ENCODE measurements at regions not wholly inside any gene's neighbourhood (a gene's known extent, or its start where the extent isn't known, plus 50 kb on each side); places are given as distances from the start of the nearest gene placed in this dataset.

GRCh38 chr1:5492846-5493245, 499.4 kb downstream of the NPHP4 start:
- no peak for DNase-seq
- TF ChIP-seq CTCF (IDR thresholded peaks at IDR 0.05; ENCODE audit: low read depth, low read length) = no peak
- H3K27ac ChIP-seq = no peak overlapping the region
- no peaks in the 10 kb centered on the region for H3K27me3 ChIP-seq (ENCODE audit: insufficient read depth, low read depth, severe bottlenecking)
- no peaks in the 10 kb centered on the region for H3K36me3 ChIP-seq
- H3K9me3 ChIP-seq (ENCODE audit: severe bottlenecking) = no peaks in the 10 kb centered on the region
- no peak overlapping the region for H3K4me3 ChIP-seq (ENCODE audit: low read depth, low read length)

- TF ChIP-seq CTCF (IDR thresholded peaks at IDR 0.05; ENCODE audit: low read depth, low read length) = no peak
- no peaks in the 10 kb centered on the region for H3K36me3 ChIP-seq
- no peaks in the 10 kb centered on the region for H3K27me3 ChIP-seq (ENCODE audit: insufficient read depth, low read depth, severe bottlenecking)
- H3K27ac ChIP-seq = no peak overlapping the region
- DNase-seq = no peak
- H3K9me3 ChIP-seq (ENCODE audit: severe bottlenecking) = no peaks in the 10 kb centered on the region
- H3K4me3 ChIP-seq (ENCODE audit: low read depth, low read length) = no peak overlapping the region
Observed at GRCh38 chr1:5491207-5491904, 500.9 kb downstream of the NPHP4 start.

- DNase-seq = no peak
- Histone ChIP-seq H3K9me3 (ENCODE audit: severe bottlenecking) (no peaks in the 10 kb centered on the region), H3K27me3 (ENCODE audit: insufficient read depth, low read depth, severe bottlenecking) (no peaks in the 10 kb centered on the region), H3K36me3 (no peaks in the 10 kb centered on the region), H3K4me3 (ENCODE audit: low read depth, low read length) (no peak overlapping the region), H3K27ac (no peak overlapping the region)
- TF ChIP-seq CTCF (IDR thresholded peaks at IDR 0.05; ENCODE audit: low read depth, low read length) = no peak
Observed at GRCh38 chr1:5490635-5491034, 501.6 kb downstream of the NPHP4 start.

GRCh38 chr1:5488448-5488847, 503.8 kb downstream of the NPHP4 start:
- DNase-seq = no peak
- Histone ChIP-seq H3K27ac (no peak overlapping the region), H3K27me3 (ENCODE audit: insufficient read depth, low read depth, severe bottlenecking) (no peaks in the 10 kb centered on the region), H3K4me3 (ENCODE audit: low read depth, low read length) (no peak overlapping the region), H3K9me3 (ENCODE audit: severe bottlenecking) (no peaks in the 10 kb centered on the region), H3K36me3 (no peaks in the 10 kb centered on the region)
- no peak for TF ChIP-seq CTCF (IDR thresholded peaks at IDR 0.05; ENCODE audit: low read depth, low read length)

GRCh38 chr1:5485968-5486696, 506.1 kb downstream of the NPHP4 start:
- H3K9me3 ChIP-seq (ENCODE audit: severe bottlenecking) = no peaks in the 10 kb centered on the region
- no peak for DNase-seq
- no peaks in the 10 kb centered on the region for H3K27me3 ChIP-seq (ENCODE audit: insufficient read depth, low read depth, severe bottlenecking)
- H3K36me3 ChIP-seq = no peaks in the 10 kb centered on the region
- H3K4me3 ChIP-seq (ENCODE audit: low read depth, low read length) = no peak overlapping the region
- no peak for TF ChIP-seq CTCF (IDR thresholded peaks at IDR 0.05; ENCODE audit: low read depth, low read length)
- H3K27ac ChIP-seq = no peak overlapping the region
